Activated CD4-positive, alpha-beta T cell treated with anti-CD3 and anti-CD28 coated beads, Interleukin-2, Interleukin-6, amounts not matched to agents 100 ng/mL and 50 ng/mL, durations not matched to agents 16 hours and 8 hours (primary cell): ENCODE measurements at regions not wholly inside any gene's neighbourhood (a gene's known extent, or its start where the extent isn't known, plus 50 kb on each side); places are given as distances from the start of the nearest gene placed in this dataset.

ENCODE experiments used
- DNase-seq: peaks from one replicate; pipeline ENCODE4 v3.0.0-alpha.2; 2020

GRCh38 chr4:156487107-156487506 is 484.5 kb downstream of the PDGFC start:
- no peak for DNase-seq

- DNase-seq = no peak
Observed at GRCh38 chr4:156481845-156482244, 489.8 kb downstream of the PDGFC start.

GRCh38 chr4:156477636-156478035 is 494.0 kb downstream of the PDGFC start:
- no peak for DNase-seq

- no peak for DNase-seq
Observed at GRCh38 chr4:156476359-156476758, 495.2 kb downstream of the PDGFC start.

- peak; percentile 11 for DNase-seq
Observed at GRCh38 chr4:156475322-156475721, 496.3 kb downstream of the PDGFC start.

GRCh38 chr4:156473151-156473550 is 498.4 kb downstream of the PDGFC start:
- peak; percentile 52 for DNase-seq

- peak; percentile 28 for DNase-seq
Observed at GRCh38 chr4:156472624-156473023, 499.0 kb downstream of the PDGFC start.

- no peak for DNase-seq
Observed at GRCh38 chr4:156459584-156459983, 505.9 kb upstream of the CTSO start.

- DNase-seq = no peak
Observed at GRCh38 chr4:156456830-156457229, 503.2 kb upstream of the CTSO start.

- DNase-seq = no peak
Observed at GRCh38 chr4:156443488-156443887, 489.8 kb upstream of the CTSO start.

GRCh38 chr4:156442912-156443311 is 489.2 kb upstream of the CTSO start:
- DNase-seq = no peak

- DNase-seq = no peak
Observed at GRCh38 chr4:156439576-156440200, 486.0 kb upstream of the CTSO start.

GRCh38 chr4:156437666-156438065 is 484.0 kb upstream of the CTSO start:
- no peak for DNase-seq

- DNase-seq = no peak
Observed at GRCh38 chr4:156422576-156422975, 468.9 kb upstream of the CTSO start.

- DNase-seq = no peak
Observed at GRCh38 chr4:156420623-156421022, 467.0 kb upstream of the CTSO start.

- DNase-seq = no peak
Observed at GRCh38 chr4:156419080-156419685, 465.5 kb upstream of the CTSO start.

GRCh38 chr4:156414406-156414805 is 460.7 kb upstream of the CTSO start:
- DNase-seq = no peak

GRCh38 chr4:156413239-156414135 is 459.8 kb upstream of the CTSO start:
- DNase-seq = no peak

- no peak for DNase-seq
Observed at GRCh38 chr4:156411531-156411930, 457.9 kb upstream of the CTSO start.

GRCh38 chr4:156408749-156409148 is 455.1 kb upstream of the CTSO start:
- no peak for DNase-seq

- no peak for DNase-seq
Observed at GRCh38 chr4:156401371-156401770, 447.7 kb upstream of the CTSO start.

GRCh38 chr4:156396534-156396933 is 442.9 kb upstream of the CTSO start:
- no peak for DNase-seq

- no peak for DNase-seq
Observed at GRCh38 chr4:156391325-156391653, 437.6 kb upstream of the CTSO start.
